Kidney capillary endothelial cell (primary cell): ENCODE measurements at regions not wholly inside any gene's neighbourhood (a gene's known extent, or its start where the extent isn't known, plus 50 kb on each side); places are given as distances from the start of the nearest gene placed in this dataset.

Experiments used
- DNase-seq: peaks from one replicate; pipeline ENCODE4 v3.0.0-alpha.2; 2018; ENCODE audit warnings: low spot score

GRCh38 chr2:166560022-166560421 lies 66.0 kb upstream of the SCN7A start:
- no peak for DNase-seq

GRCh38 chr2:166550923-166551322 lies 56.9 kb upstream of the SCN7A start:
- DNase-seq = no peak

GRCh38 chr2:166545473-166545872 lies 51.4 kb upstream of the SCN7A start:
- DNase-seq = no peak
